Neural progenitor cell (in vitro differentiated cells): ENCODE measurements at regions not wholly inside any gene's neighbourhood (a gene's known extent, or its start where the extent isn't known, plus 50 kb on each side); places are given as distances from the start of the nearest gene placed in this dataset.

Experiments
- CTCF ChIP-seq: fragments of 200-600 bp; sonication (generic); IDR thresholded peaks from 2 replicates; pipeline ENCODE4 v1.5.1; 2017; ENCODE audit warnings: antibody characterized with exemption, mild to moderate bottlenecking
- EZH2phosphoT487 ChIP-seq: fragments of 200-600 bp; sonication (generic); IDR thresholded peaks from 2 replicates; pipeline ENCODE4 v1.6.1; 2017; ENCODE audit warnings: antibody characterized with exemption

- TF ChIP-seq CTCF (no peak), EZH2phosphoT487 (no peak)
Observed at GRCh38 chr2:235199128-235199527, 247.3 kb downstream of the SH3BP4 start.
